K562 (cell line): ENCODE measurements at regions not wholly inside any gene's neighbourhood (a gene's known extent, or its start where the extent isn't known, plus 50 kb on each side); places are given as distances from the start of the nearest gene placed in this dataset.

ENCODE experiments used
- ATAC-seq: fragments of 200-7000 bp; cut with Tn5 transposase; 3 replicates; pipeline ENCODE4 v1.9.1; 2020; ENCODE audit warnings: moderate library complexity
- BruUV-seq: library from RNA; stranded (reverse); fragments of 400-500 nt; replicated peaks from 2 replicates; lab custom pipeline; 2021; lab: Mats Ljungman, UMichigan
- CTCF ChIA-PET: fragments of 300-600 bp; formaldehyde crosslinking; extraction: SDS; loops from one replicate; lab custom pipeline; 2021; ENCODE audit warnings: low intra/inter-chr PET ratio; lab: Yijun Ruan, JAX
- POLR2A ChIA-PET: fragments of 300-600, 350-650 bp; sonication (Branson Sonifier 250); formaldehyde crosslinking; extraction: SDS; loops from one replicate; lab custom pipeline; 2021; ENCODE audit warnings: antibody characterized with exemption, inconsistent platforms; lab: Yijun Ruan, JAX
- DNase-seq, 4 experiments: peaks; one replicate each; pipeline versions ENCODE4 v3.0.0 to v3.0.0-alpha.2; 2011 to 2018; ENCODE audit warnings: low spot score in 3 of 4, mixed read lengths in 3 of 4; ENCODE audit errors: extremely low read depth in 1 of 4
- FAIRE-seq: peaks from 2 replicates; lab custom pipeline; 2011; peaks lifted over from hg19 to GRCh38; lab: Jason Lieb, UNC
- H2AFZ ChIP-seq: 2 replicates; pipeline ENCODE4 v1.6.0; 2011; ENCODE audit warnings: low read depth, low read length, control low read depth, inconsistent platforms
- H3K27ac ChIP-seq: fragments of 200-600 bp; 3 replicates; pipeline ENCODE4 v1.8.0; 2011; ENCODE audit warnings: low read depth, mild to moderate bottlenecking, control low read depth, inconsistent platforms, low read length, moderate library complexity, mixed read lengths; ENCODE audit errors: extremely low read depth
- H3K27me3 ChIP-seq, 2 experiments: fragments of 300-600 bp in 1 of 2; 2 replicates in 1 of 2; 3 replicates in 1 of 2; pipeline versions ENCODE4 v1.6.0 to v1.8.0; 2011; ENCODE audit warnings: inconsistent platforms in 2 of 2, low read length in 2 of 2, mild to moderate bottlenecking in 1 of 2, mixed read lengths in 1 of 2, moderate library complexity in 1 of 2; ENCODE audit not compliant: control insufficient read depth in 2 of 2, insufficient read depth in 2 of 2
- H3K36me3 ChIP-seq: fragments of 300-600 bp; 3 replicates; pipeline ENCODE4 v1.8.0; 2011; ENCODE audit warnings: mild to moderate bottlenecking, low read length, inconsistent platforms; ENCODE audit not compliant: control insufficient read depth, insufficient read depth
- H3K4me1 ChIP-seq, 2 experiments: fragments of 200-600 bp in 1 of 2; replicated peaks in 1 of 2; 2 replicates in 1 of 2; 3 replicates in 1 of 2; pipeline versions ENCODE4 v1.5.1 to v1.8.0; 2011; ENCODE audit warnings: inconsistent platforms in 2 of 2, low read length in 2 of 2, mild to moderate bottlenecking in 1 of 2, mixed read lengths in 1 of 2, moderate library complexity in 1 of 2; ENCODE audit not compliant: control insufficient read depth in 2 of 2, insufficient read depth in 2 of 2
- H3K4me2 ChIP-seq: 2 replicates; pipeline ENCODE4 v1.6.1; 2011; ENCODE audit warnings: low read length, control low read depth, inconsistent platforms, mixed read lengths; ENCODE audit not compliant: insufficient read depth
- H3K4me3 ChIP-seq: fragments of 200-600 bp; sonication (generic), shearing (Covaris generic); 2 replicates; pipeline ENCODE4 v1.5.1; 2016; ENCODE audit warnings: control low read depth, inconsistent platforms
- H3K79me2 ChIP-seq: fragments of 200-600 bp; 3 replicates; pipeline ENCODE4 v1.8.0; 2011; ENCODE audit warnings: low read length, inconsistent platforms; ENCODE audit not compliant: control insufficient read depth, insufficient read depth
- H3K9ac ChIP-seq, 2 experiments: 2 replicates each; pipeline versions ENCODE4 v1.6.0 to v1.6.1; 2011; ENCODE audit warnings: low read depth in 2 of 2, low read length in 2 of 2, control low read depth in 1 of 2, inconsistent platforms in 1 of 2, mild to moderate bottlenecking in 1 of 2, mixed read lengths in 1 of 2; ENCODE audit not compliant: insufficient read depth in 1 of 2
- H3K9me1 ChIP-seq: one replicate; pipeline ENCODE4 v1.6.0; 2011; ENCODE audit warnings: inconsistent platforms, mild to moderate bottlenecking, low read length, moderate library complexity; ENCODE audit not compliant: control insufficient read depth, insufficient read depth
- H3K9me3 ChIP-seq: replicated peaks from 2 replicates; pipeline ENCODE4 v1.5.1; 2011; ENCODE audit warnings: low read depth, low read length, inconsistent platforms; ENCODE audit not compliant: control insufficient read depth, insufficient read depth
- H4K20me1 ChIP-seq: replicated peaks from 2 replicates; pipeline ENCODE4 v1.6.1; 2011; ENCODE audit warnings: low read length, inconsistent platforms, mixed read lengths; ENCODE audit not compliant: control insufficient read depth, insufficient read depth
- CBX5 ChIP-seq: IDR thresholded peaks from 2 replicates; pipeline ENCODE4 v1.6.1; 2014; ENCODE audit warnings: low read depth, borderline replicate concordance
- HDAC8 ChIP-seq: fragments of 450-650 bp; IDR thresholded peaks from 2 replicates; pipeline ENCODE4 v1.6.1; 2016; ENCODE audit warnings: mild to moderate bottlenecking, missing genetic modification characterization, moderate library complexity, missing compliant biosample characterization
- HMGN3 ChIP-seq: IDR thresholded peaks from 2 replicates; pipeline ENCODE4 v1.6.1; 2011; ENCODE audit warnings: borderline replicate concordance, low read depth, mild to moderate bottlenecking, mixed read lengths, low read length; ENCODE audit not compliant: insufficient read length; ENCODE audit errors: extremely low read depth
- KDM2B ChIP-seq: fragments of 250-450 bp; sonication (Bioruptor Pico); IDR thresholded peaks from 2 replicates; pipeline ENCODE4 v1.8.0; 2021; ENCODE audit warnings: mild to moderate bottlenecking, moderate library complexity
- LCOR ChIP-seq: sonication (generic); formaldehyde crosslinking; IDR thresholded peaks from 2 replicates; pipeline ENCODE4 v1.8.0; 2022; ENCODE audit warnings: mild to moderate bottlenecking, missing genetic modification reagents
- MAFF ChIP-seq: IDR thresholded peaks from 2 replicates; pipeline ENCODE4 v1.6.1; 2012; ENCODE audit warnings: low read length, improper control_type of control experiment
- NELFE ChIP-seq: IDR thresholded peaks from 2 replicates; pipeline ENCODE4 v1.6.1; 2011; ENCODE audit warnings: mild to moderate bottlenecking; ENCODE audit not compliant: insufficient read depth, insufficient read length
- POLR2B ChIP-seq: fragments of 450-650 bp; IDR thresholded peaks from 2 replicates; pipeline ENCODE4 v1.6.1; 2018; ENCODE audit warnings: low read depth; ENCODE audit not compliant: partially characterized antibody
- SMARCA5 ChIP-seq: fragments of 450-650 bp; IDR thresholded peaks from 2 replicates; pipeline ENCODE4 v1.6.1; 2016
- STAT5B ChIP-seq: fragments of 250-450 bp; sonication (Bioruptor Pico); IDR thresholded peaks from 2 replicates; pipeline ENCODE4 v1.8.0; 2021; ENCODE audit warnings: mild to moderate bottlenecking, inconsistent platforms
- TCF3 ChIP-seq: sonication (generic); formaldehyde crosslinking; IDR thresholded peaks from 2 replicates; pipeline ENCODE4 v1.4.0; 2020; ENCODE audit warnings: mild to moderate bottlenecking, missing genetic modification reagents
- ZNF174 ChIP-seq: fragments of 250-450 bp; sonication (Bioruptor Pico); IDR thresholded peaks from 2 replicates; pipeline ENCODE4 v1.4.0; 2020; ENCODE audit warnings: mild to moderate bottlenecking
- ZNF354B ChIP-seq: fragments of 250-450 bp; sonication (Bioruptor Pico); IDR thresholded peaks from 2 replicates; pipeline ENCODE4 v1.4.0; 2020
- ZNF436 ChIP-seq: fragments of 250-450, 450-650 bp; sonication (Bioruptor Pico); formaldehyde crosslinking; IDR thresholded peaks from 2 replicates; pipeline ENCODE4 v1.7.0; 2020; ENCODE audit warnings: mild to moderate bottlenecking
- WGBS: fragments of 100-300 bp; shearing (Covaris generic); methylation state at CpG from one replicate; pipeline ENCODE4 v1.1.6; 2016; ENCODE audit warnings: low coverage, mixed read lengths; ENCODE audit not compliant: insufficient coverage; ENCODE audit errors: missing lambda C conversion rate; 5-methylcytosine and 5-hydroxymethylcytosine counted together
- in situ Hi-C: fragments of 300-500 bp; cut with MboI; formaldehyde crosslinking; loops from 4 replicates; pipeline ENCODE4 v1.15.0; 2018; ENCODE audit warnings: inconsistent platforms, mixed read lengths
- intact Hi-C: fragments of 100-400 bp; cut with micrococcal nuclease; formaldehyde crosslinking; loops from 2 replicates; pipeline ENCODE4 v1.14.2; 2022
- TF ChIP-seq, protein P1 (sequence below): fragments of 250-450 bp; sonication (Bioruptor Pico); IDR thresholded peaks from 2 replicates; pipeline ENCODE4 v1.8.0; 2021; ENCODE audit warnings: moderate library complexity, mild to moderate bottlenecking, inconsistent platforms
- TF ChIP-seq, protein P2 (sequence below): fragments of 250-450 bp; sonication (Bioruptor Pico); IDR thresholded peaks from 2 replicates; pipeline ENCODE4 v1.8.0; 2022; ENCODE audit warnings: inconsistent platforms, mild to moderate bottlenecking, moderate library complexity, borderline replicate concordance
- TF ChIP-seq, protein P3 (sequence below), 2 experiments: fragments of 200-800 bp in 1 of 2; sonication (Bioruptor generic) in 1 of 2; sonication (generic) in 1 of 2; formaldehyde crosslinking in 1 of 2; IDR thresholded peaks in 1 of 2; conservative IDR thresholded peaks in 1 of 2; 2 replicates each; pipeline versions ENCODE4 v1.5.0 to v1.6.1; 2016 to 2020; ENCODE audit warnings: missing compliant biosample characterization in 1 of 2, missing genetic modification characterization in 1 of 2, missing genetic modification reagents in 1 of 2

DNA sequence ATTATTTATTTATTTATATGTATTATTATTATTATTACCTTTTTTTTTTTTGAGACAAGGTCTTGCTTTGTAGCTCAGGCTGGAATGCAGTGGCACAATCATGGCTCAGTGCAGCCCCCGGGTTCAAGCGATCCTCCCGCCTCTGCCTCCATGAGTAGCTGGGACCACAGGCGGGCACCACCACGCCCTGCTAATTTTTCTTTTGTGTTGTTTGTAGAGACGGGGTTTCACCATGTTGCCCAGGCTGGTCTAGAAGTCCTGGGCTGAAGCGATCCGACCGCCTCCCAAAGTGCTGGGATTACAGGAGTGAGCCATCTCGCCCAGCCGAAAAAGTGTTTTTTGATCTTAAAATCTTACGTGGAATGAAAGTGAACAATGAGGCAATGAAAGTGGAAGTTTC, 79.4 kb upstream of the C1GALT1 start:
- intact Hi-C loops: loop anchor here (5.0 to 10.0 kb wide), 4 partner anchors 136 to 439 kb away; no protein-coding TSS in a partner anchor
- ChIA-PET POLR2A (interaction anchor here (0.6 to 2.2 kb wide), 4 partner anchors 9 to 79 kb away, joined by 3 to 13 read pairs (median 4); partner anchors contain the start of gene C1GALT1), CTCF (interaction anchor here (0.7 kb wide), 1 partner anchor 445 kb away, joined by 3 read pairs; no protein-coding TSS in a partner anchor)
- in situ Hi-C loops: loop anchor here (5.0 to 10.0 kb wide), 3 partner anchors 136 to 1192 kb away; partner anchors contain the start of gene COL28A1
- no peaks in the 10 kb centered on the region; the same call in 2 of the 3 replicates for H3K36me3 ChIP-seq
- H3K4me2 ChIP-seq: peak overlapping the region; percentile 71
- ATAC-seq (no peak), FAIRE-seq (no peak), DNase-seq (no peak)
- H3K27ac ChIP-seq: peak overlapping the region; percentile 64
- H3K9ac ChIP-seq: peak overlapping the region; percentile 61 to 71
- H3K79me2 ChIP-seq: peaks cover 7% of the 10 kb centered on the region; the same call in 2 of the 3 replicates
- H3K27me3 ChIP-seq: no peaks in the 10 kb centered on the region
- H4K20me1 ChIP-seq: 0 out of 2 replicates have a peak, but pooled peaks cover 3% of the 10 kb centered on the region
- H3K9me1 ChIP-seq: no peaks in the 10 kb centered on the region
- BruUV-seq: no TSS peak
- peak overlapping the region; percentile 82 for H2AFZ ChIP-seq
- 58% methylated on average over 12 of the region's 12 CpGs for WGBS
- TF ChIP-seq, protein P1, sequence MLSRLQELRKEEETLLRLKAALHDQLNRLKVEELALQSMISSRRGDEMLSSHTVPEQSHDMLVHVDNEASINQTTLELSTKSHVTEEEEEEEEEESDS: no peak
- TF ChIP-seq KDM2B (CRISPR knock-in tag) (no peak), TCF3 (CRISPR knock-in tag) (no peak), HDAC8 (tag) (no peak), ZNF436 (no peak), HMGN3 (no peak), ZNF354B (CRISPR knock-in tag) (no peak), ZNF174 (CRISPR knock-in tag) (no peak), CBX5 (no peak), SMARCA5 (no peak), LCOR (no peak), MAFF (no peak), POLR2B (no peak), STAT5B (no peak), NELFE (no peak)
- TF ChIP-seq, protein P2, sequence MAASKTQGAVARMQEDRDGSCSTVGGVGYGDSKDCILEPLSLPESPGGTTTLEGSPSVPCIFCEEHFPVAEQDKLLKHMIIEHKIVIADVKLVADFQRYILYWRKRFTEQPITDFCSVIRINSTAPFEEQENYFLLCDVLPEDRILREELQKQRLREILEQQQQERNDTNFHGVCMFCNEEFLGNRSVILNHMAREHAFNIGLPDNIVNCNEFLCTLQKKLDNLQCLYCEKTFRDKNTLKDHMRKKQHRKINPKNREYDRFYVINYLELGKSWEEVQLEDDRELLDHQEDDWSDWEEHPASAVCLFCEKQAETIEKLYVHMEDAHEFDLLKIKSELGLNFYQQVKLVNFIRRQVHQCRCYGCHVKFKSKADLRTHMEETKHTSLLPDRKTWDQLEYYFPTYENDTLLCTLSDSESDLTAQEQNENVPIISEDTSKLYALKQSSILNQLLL (CRISPR knock-in tag): no peak
- TF ChIP-seq, protein P3, sequence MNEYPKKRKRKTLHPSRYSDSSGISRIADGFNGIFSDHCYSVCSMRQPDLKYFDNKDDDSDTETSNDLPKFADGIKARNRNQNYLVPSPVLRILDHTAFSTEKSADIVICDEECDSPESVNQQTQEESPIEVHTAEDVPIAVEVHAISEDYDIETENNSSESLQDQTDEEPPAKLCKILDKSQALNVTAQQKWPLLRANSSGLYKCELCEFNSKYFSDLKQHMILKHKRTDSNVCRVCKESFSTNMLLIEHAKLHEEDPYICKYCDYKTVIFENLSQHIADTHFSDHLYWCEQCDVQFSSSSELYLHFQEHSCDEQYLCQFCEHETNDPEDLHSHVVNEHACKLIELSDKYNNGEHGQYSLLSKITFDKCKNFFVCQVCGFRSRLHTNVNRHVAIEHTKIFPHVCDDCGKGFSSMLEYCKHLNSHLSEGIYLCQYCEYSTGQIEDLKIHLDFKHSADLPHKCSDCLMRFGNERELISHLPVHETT (CRISPR knock-in tag; conservative IDR thresholded peaks at IDR 0.05 in 1 of 2, IDR thresholded peaks at IDR 0.05 in 1 of 2): no peak
- peaks cover 22 to 48% of the 10 kb centered on the region in 2 experiments; a peak in 4 of 5 replicates for H3K4me1 ChIP-seq
- H3K4me3 ChIP-seq: peak overlapping the region; percentile 9; the same call in 1 of the 2 replicates
- no peaks in the 10 kb centered on the region for H3K9me3 ChIP-seq
